Muscle layer of duodenum (tissue), 2 donors: ENCODE measurements at regions not wholly inside any gene's neighbourhood (a gene's known extent, or its start where the extent isn't known, plus 50 kb on each side); places are given as distances from the start of the nearest gene placed in this dataset.
A peak's percentile ranks its signal among the peaks of the same experiment; 100 is the strongest.
"Not testable (repeated sequence)": the region's sequence is repeated elsewhere in the genome, so short reads cannot be mapped to it uniquely, and the experiment has no call there.

Experiments used
- H3K27ac ChIP-seq: one replicate; pipeline ENCODE4 v1.7.0; 2013; ENCODE audit warnings: mild to moderate bottlenecking, low read length
- H3K27me3 ChIP-seq: one replicate; pipeline ENCODE4 v1.7.0; 2013; ENCODE audit warnings: low read depth, mild to moderate bottlenecking, control low read depth, low read length
- H3K36me3 ChIP-seq, 2 donors: one replicate each; pipeline ENCODE4 v1.7.0; 2013; ENCODE audit warnings: low read length in 2 of 2, control low read depth in 1 of 2, mild to moderate bottlenecking in 1 of 2; ENCODE audit not compliant: insufficient read depth in 2 of 2, control insufficient read depth in 1 of 2
- H3K4me1 ChIP-seq, 2 donors: one replicate each; pipeline ENCODE4 v1.7.0; 2013; ENCODE audit warnings: low read length in 2 of 2, mild to moderate bottlenecking in 2 of 2, control low read depth in 1 of 2, moderate library complexity in 1 of 2; ENCODE audit not compliant: insufficient read depth in 2 of 2, control insufficient read depth in 1 of 2
- H3K4me3 ChIP-seq, 2 donors: one replicate each; pipeline ENCODE4 v1.7.0; 2013; ENCODE audit warnings: low read length in 2 of 2, low read depth in 1 of 2, mild to moderate bottlenecking in 1 of 2
- H3K9me3 ChIP-seq, 2 donors: one replicate each; pipeline ENCODE4 v1.7.0; 2013; ENCODE audit warnings: low read length in 2 of 2, control low read depth in 1 of 2, mild to moderate bottlenecking in 1 of 2; ENCODE audit not compliant: control insufficient read depth in 1 of 2
- donor health status: healthy.

DNA sequence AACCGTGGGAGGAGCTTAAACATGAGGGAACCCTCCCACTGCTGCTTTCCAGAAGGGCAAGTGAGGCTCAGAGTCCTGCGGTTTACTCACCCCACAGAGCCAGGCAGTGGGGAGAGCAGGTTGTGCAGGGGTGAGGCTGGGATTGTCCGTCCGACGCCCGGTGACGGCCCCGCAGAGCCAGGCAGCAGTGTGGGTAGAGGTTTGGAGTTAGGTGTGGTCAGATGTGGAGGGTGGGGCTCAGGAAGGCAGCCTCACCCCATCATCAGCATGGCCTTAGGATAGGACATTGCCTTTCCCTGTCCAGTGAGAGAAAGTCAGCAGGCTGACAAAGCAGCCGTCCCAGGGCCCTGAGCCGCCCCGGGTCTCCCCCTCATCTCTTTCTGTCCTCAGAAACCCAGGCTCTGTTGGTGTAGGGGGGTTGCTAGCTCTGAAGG, 234.6 kb downstream of the DLL1 start:
- H3K4me3 ChIP-seq = no peak overlapping the region
- no peaks in the 10 kb centered on the region for H3K36me3 ChIP-seq
- no peaks in the 10 kb centered on the region for H3K4me1 ChIP-seq
- no peaks in the 10 kb centered on the region for H3K9me3 ChIP-seq
- no peak overlapping the region for H3K27ac ChIP-seq
- no peaks in the 10 kb centered on the region for H3K27me3 ChIP-seq

DNA sequence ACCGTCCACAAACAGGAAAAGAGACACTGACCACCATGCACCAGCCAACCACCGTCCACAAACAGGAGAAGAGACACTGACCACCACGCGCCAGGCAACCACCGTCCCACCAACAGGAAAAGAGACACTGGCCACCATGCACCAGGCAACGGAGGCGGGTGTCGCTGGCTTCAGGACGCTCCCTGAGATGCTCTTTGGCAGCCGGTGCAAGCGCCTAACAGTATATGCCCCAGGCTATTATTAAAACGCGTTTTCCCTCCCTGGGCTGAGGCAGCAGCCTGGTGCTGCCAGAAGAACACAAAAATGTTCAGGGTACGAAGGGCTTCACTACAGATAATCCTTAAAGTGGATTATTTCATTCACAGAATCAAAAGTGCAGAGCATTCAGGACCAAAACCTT, 235.1 kb downstream of the DLL1 start:
- H3K9me3 ChIP-seq, H3K27me3 ChIP-seq, H3K4me1 ChIP-seq, H3K27ac ChIP-seq, H3K36me3 ChIP-seq, H3K4me3 ChIP-seq: not testable (repeated sequence)

DNA sequence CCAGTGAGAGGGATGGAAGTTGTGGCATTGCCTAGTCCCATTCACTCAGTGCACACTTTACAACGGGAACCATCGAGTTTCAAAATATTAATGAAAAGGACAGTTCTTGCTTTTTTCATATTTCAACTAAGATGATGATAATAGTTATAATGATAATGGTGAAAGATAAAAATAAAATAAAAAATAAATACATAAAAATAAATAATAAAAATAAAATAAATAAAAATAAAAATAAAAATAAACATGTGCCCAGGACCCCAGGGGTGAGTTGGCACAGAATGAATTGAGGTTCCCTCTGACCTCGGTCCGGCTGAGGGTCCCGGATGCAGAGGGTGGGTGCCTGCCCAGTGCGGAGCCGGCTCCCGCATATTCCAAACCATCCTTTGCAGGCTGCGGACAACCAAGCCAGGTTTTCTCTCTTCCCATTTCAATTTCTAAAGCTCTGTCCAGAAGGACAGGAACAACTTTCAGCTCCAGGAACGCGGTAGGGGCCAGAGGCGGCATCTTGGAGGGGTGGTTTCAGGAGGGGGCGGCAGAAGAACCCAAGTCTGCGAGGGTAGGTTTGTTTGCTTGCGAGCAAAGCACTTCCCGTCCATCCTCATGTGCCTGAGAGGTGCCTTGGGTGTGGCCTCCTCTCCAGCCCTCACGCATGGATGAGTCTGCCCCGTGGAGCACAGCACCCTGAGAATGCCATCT, 236.8 kb downstream of the DLL1 start:
- H3K27ac ChIP-seq = no peak overlapping the region
- H3K4me1 ChIP-seq = peaks cover 0 to 8% of the 10 kb centered on the region in 2 donors
- H3K27me3 ChIP-seq = no peaks in the 10 kb centered on the region

DNA sequence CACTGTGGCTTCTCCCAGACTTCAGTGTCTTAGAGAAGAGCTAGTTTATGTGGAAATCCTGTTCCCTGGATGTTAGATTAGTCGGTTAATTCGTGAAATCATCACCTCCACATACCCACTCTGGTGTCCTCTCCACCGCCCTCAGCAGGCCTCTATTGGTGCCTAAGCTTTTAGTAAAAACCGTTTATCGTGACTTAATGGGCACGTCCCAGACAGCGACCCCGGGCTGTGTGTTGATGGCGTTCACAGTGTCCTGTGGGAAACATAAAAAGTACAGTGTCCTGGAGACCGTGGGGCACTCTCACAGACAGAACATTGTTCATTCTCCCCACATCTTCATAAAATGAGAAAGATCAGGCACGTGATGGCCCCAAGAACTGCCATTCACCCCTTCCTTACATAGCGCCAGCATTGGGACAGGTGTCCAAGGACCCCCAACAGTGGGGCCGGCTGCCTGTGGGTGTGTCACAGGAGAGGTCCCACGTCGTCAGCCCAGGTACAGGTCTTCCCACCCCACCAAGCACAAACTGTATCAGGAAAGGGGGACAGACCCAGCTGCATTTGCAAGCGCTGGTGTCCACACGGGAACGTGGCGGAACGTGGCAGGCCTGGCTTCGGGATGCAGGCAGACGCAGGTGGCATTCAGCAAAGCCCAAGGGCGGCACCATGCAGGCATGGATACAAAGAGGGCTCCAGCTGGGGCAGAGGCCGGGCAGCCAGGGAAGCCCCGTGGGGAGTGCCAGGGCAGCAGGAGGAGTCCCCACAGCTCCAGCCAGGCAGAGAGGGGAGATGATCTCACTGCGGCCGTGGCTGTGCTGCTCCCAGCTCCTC, 237.7 kb downstream of the DLL1 start:
- Histone ChIP-seq H3K4me1 (peaks cover 0 to 8% of the 10 kb centered on the region in 2 donors), H3K36me3 (no peaks in the 10 kb centered on the region)

More for the DNA sequence above, 236.8 kb downstream of the DLL1 start:
- Histone ChIP-seq H3K4me3 (no peak overlapping the region), H3K36me3 (no peaks in the 10 kb centered on the region), H3K9me3 (no peaks in the 10 kb centered on the region)

DNA sequence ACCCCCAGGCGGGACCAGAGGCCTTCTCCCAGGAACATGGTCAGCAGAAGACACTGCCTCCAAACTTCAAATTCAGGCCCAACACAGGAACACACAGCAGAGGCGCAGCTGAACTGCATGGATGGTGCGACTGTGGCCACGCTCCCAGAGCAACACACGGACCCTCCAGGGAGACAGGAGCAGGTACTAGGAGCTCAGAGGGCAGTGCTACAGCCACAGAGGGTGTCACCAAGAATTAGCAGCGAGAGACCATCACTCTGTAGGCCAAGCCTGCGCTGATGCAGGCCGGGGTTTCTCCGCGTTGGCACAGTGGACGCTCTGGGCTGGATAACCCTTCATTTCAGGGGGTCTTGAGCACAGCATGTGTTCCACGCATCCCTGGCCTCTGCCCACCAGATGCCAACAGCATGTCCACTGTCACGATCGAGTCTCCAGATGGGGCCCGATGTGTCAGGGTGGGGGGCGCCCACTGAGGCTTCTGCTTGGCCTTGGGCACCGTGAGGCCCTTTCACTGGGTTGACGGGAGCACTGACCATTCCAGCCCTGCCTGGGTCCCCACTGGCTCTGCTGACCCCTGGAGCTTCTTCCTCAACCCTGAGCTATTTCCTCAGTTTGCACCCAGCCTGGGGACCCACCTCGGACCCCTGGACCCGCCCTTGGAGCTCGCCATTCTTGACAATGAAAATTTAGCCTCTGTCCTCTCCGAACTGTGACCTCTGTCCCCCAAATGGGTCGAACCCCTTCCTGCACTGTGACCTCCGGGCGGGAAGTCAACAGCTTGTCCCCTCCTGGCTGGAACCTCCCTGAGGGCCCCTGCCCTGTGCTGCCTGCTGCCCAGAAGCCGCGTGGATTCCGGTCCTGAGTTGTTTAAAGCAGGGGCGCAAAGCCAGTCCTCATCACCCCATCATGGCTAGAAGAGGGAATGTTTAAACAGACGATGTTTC, 239.4 kb downstream of the DLL1 start:
- H3K36me3 ChIP-seq = no peaks in the 10 kb centered on the region
- H3K27me3 ChIP-seq = no peaks in the 10 kb centered on the region
- H3K4me3 ChIP-seq = no peak overlapping the region
- no peak overlapping the region for H3K27ac ChIP-seq
- peaks cover 0 to 8% of the 10 kb centered on the region in 2 donors for H3K4me1 ChIP-seq
- no peaks in the 10 kb centered on the region for H3K9me3 ChIP-seq

More for the DNA sequence above, 237.7 kb downstream of the DLL1 start:
- Histone ChIP-seq H3K27ac (no peak overlapping the region), H3K9me3 (no peaks in the 10 kb centered on the region), H3K4me3 (no peak overlapping the region), H3K27me3 (no peaks in the 10 kb centered on the region)

DNA sequence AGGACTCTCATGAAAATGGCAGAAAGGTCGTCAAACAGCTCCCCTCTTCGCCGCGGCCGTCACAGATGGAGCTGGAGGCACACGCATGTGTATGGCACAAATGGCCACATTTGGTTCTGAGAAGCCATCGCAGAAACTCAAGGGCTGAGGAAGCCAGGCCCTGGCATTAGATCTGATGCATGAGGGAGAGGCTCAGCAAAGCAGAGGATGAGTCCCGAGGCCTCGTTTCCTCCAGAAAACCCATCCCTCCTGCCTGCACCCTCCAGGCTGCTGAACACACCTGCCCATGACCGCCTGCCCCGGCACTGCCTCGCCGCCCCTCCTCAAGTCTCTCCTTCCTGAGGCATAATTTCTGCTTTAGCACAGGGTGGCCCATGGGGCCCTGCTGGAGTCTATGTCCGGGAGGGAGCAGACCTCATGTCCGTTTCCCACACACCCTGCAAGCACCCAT, 240.3 kb downstream of the DLL1 start:
- H3K4me1 ChIP-seq = peaks cover 0 to 12% of the 10 kb centered on the region in 2 donors
- H3K27ac ChIP-seq = no peak overlapping the region
- no peak overlapping the region for H3K4me3 ChIP-seq

DNA sequence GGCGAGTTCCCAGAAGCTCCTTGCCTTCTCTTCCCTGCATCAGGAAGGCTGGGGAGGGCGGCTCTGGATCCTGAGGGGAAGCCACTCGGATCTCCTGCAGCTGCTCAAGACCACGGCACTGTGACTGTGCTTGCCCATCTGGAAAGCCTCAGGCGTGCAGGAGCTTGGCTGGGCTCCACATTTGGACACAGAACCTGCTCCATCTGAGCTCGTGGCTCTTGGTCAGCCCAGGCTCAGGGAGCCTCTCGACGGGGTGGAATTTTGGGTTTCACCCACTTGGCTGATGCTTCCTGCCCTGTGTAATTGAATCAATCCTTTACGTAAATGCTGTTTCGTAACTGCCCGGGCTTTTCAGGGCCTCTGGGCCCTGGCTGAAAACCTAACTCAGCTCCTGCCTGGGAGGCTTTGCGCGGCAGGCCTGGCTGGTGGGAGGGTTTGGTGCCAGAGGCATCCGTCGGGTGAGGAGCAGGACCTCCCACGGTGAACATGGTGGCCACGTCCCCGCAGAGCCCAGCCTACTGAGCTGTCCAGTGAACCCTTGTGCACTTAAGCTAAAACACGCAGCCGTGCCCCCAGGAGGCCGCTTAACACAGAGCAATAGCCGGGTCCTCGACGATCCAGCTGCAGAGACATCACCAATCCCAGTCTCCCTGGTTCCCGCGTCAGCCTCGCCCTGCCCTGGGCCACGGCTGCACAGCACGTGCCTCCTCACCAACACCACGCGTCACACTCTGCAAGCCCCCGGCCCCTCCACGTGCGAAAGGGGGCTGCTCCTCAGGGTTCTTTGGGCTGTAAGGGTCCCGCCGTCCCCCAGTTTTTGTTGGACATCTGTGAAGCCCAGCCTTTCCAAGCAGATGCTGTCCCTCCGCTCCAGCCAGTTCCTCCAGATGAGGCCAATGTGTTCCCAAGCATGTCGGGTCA, 241.0 kb downstream of the DLL1 start:
- H3K4me3 ChIP-seq = no peak overlapping the region
- peaks cover 0 to 12% of the 10 kb centered on the region in 2 donors for H3K4me1 ChIP-seq
- peak overlapping the region; percentile 50 for H3K27ac ChIP-seq
- no peaks in the 10 kb centered on the region for H3K36me3 ChIP-seq
- H3K9me3 ChIP-seq = no peaks in the 10 kb centered on the region
- no peaks in the 10 kb centered on the region for H3K27me3 ChIP-seq

More for the DNA sequence above, 240.3 kb downstream of the DLL1 start:
- Histone ChIP-seq H3K9me3 (no peaks in the 10 kb centered on the region), H3K27me3 (no peaks in the 10 kb centered on the region), H3K36me3 (no peaks in the 10 kb centered on the region)

DNA sequence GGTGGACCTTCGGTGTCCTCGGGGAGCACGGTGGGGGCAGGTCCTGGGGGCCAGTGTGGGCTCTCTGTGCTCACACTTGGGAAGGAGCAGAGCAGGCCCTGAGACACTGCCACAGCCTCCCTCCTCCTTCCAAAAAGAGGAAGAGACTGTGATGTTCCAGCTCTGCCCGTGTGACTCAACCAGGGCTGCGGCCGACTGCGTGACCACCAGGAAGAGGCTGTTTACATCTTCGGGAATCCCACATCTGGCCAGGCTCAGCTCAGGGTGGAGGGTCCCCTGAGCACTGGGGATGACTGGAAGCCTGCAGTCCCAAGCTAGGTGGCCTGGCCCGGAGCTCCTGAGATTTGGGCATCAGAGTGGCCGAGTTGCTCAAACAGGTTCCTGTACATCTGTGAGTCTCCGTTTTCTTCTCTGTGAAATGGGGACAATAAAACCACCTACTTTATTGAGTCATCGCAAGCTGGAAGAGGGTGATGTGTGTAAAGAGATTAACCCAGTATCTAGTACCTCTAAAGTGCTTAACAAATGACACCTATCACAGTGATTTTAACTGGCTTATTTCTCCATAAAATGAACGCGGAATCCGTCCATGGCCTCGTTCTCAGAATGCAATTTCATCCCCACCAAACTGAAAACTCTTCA, 242.1 kb downstream of the DLL1 start:
- H3K4me1 ChIP-seq = peaks cover 0 to 12% of the 10 kb centered on the region in 2 donors
- H3K27ac ChIP-seq = peak overlapping the region; percentile 50

DNA sequence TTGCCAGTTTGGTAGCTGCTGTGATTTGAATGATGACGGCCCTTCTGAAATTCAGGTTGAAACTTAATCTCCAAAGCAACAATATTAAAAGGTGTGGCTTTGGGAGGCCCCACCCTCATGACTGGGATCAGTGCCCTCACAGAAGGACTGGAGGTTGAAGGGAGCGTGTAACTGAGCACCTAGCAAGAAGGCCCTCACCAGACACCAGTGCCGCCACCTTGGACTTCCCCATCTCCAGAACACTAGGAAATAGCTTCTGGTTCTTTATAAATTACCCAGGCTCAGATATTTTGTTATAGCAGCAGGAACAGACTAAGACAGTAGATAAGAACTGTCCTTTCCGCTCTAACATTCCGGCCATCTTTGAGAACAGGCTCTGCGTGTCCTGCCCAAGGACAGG, 243.1 kb downstream of the DLL1 start:
- Histone ChIP-seq H3K36me3 (no peaks in the 10 kb centered on the region), H3K27ac (peak overlapping the region; percentile 50), H3K9me3 (no peaks in the 10 kb centered on the region), H3K4me3 (no peak overlapping the region), H3K4me1 (peaks cover 0 to 12% of the 10 kb centered on the region in 2 donors), H3K27me3 (no peaks in the 10 kb centered on the region)

More for the DNA sequence above, 242.1 kb downstream of the DLL1 start:
- no peak overlapping the region for H3K4me3 ChIP-seq
- no peaks in the 10 kb centered on the region for H3K36me3 ChIP-seq
- no peaks in the 10 kb centered on the region for H3K9me3 ChIP-seq
- H3K27me3 ChIP-seq = no peaks in the 10 kb centered on the region
